H9 (cell line): ENCODE measurements at regions not wholly inside any gene's neighbourhood (a gene's known extent, or its start where the extent isn't known, plus 50 kb on each side); places are given as distances from the start of the nearest gene placed in this dataset.

Experiments used
- DNase-seq: peaks from one replicate; pipeline ENCODE4 v3.0.0-alpha.2; 2017
- H2AFZ ChIP-seq: one replicate; pipeline ENCODE4 v1.6.1; 2013; ENCODE audit warnings: mild to moderate bottlenecking, low read length, control low read depth, moderate library complexity
- H2AK5ac ChIP-seq: 2 replicates; pipeline ENCODE4 v1.6.1; 2013; ENCODE audit warnings: low read length, control low read depth, mixed read lengths; ENCODE audit not compliant: insufficient read length
- H2BK120ac ChIP-seq: one replicate; pipeline ENCODE4 v1.6.1; 2013; ENCODE audit warnings: low read depth, mild to moderate bottlenecking, low read length, control low read depth, inconsistent platforms; ENCODE audit not compliant: poor library complexity, severe bottlenecking
- H2BK12ac ChIP-seq: 2 replicates; pipeline ENCODE4 v1.6.1; 2013; ENCODE audit warnings: low read length, control low read depth, mixed read lengths, low read depth; ENCODE audit not compliant: insufficient read length
- H2BK15ac ChIP-seq: 2 replicates; pipeline ENCODE4 v1.6.1; 2013; ENCODE audit warnings: low read depth, low read length, control low read depth
- H2BK20ac ChIP-seq: one replicate; pipeline ENCODE4 v1.6.1; 2013; ENCODE audit warnings: low read depth, mild to moderate bottlenecking, low read length, control low read depth, inconsistent platforms; ENCODE audit not compliant: poor library complexity, severe bottlenecking
- H2BK5ac ChIP-seq: 2 replicates; pipeline ENCODE4 v1.6.1; 2013; ENCODE audit warnings: low read length, control low read depth, mixed read lengths; ENCODE audit not compliant: insufficient read length
- H3K14ac ChIP-seq: 2 replicates; pipeline ENCODE4 v1.6.1; 2013; ENCODE audit warnings: low read length, control low read depth; ENCODE audit not compliant: insufficient read depth
- H3K18ac ChIP-seq: 2 replicates; pipeline ENCODE4 v1.6.1; 2013; ENCODE audit warnings: low read depth, mild to moderate bottlenecking, mixed read lengths, low read length, control low read depth; ENCODE audit not compliant: insufficient read length
- H3K23ac ChIP-seq: 2 replicates; pipeline ENCODE4 v1.6.1; 2013; ENCODE audit warnings: low read length, control low read depth, mixed read lengths, low read depth; ENCODE audit not compliant: insufficient read length
- H3K23me2 ChIP-seq: 2 replicates; pipeline ENCODE4 v1.6.1; 2013; ENCODE audit warnings: low read depth, mild to moderate bottlenecking, mixed read lengths, low read length, control low read depth; ENCODE audit not compliant: insufficient read length, poor library complexity, severe bottlenecking
- H3K27ac ChIP-seq: 2 replicates; pipeline ENCODE4 v1.5.1; 2013; ENCODE audit warnings: low read length, control low read depth, mixed read lengths, low read depth; ENCODE audit not compliant: insufficient read length
- H3K27me3 ChIP-seq: 2 replicates; pipeline ENCODE4 v1.6.1; 2013; ENCODE audit warnings: low read length, control low read depth, inconsistent platforms; ENCODE audit not compliant: insufficient read depth
- H3K4ac ChIP-seq: 2 replicates; pipeline ENCODE4 v1.6.1; 2013; ENCODE audit warnings: low read depth, mild to moderate bottlenecking, control low read depth, inconsistent platforms, low read length, moderate library complexity
- H3K4me1 ChIP-seq: 2 replicates; pipeline ENCODE4 v1.6.1; 2013; ENCODE audit warnings: low read length, control low read depth, inconsistent platforms; ENCODE audit not compliant: insufficient read depth
- H3K4me2 ChIP-seq: 2 replicates; pipeline ENCODE4 v1.6.1; 2013; ENCODE audit warnings: low read length, control low read depth, mixed read lengths; ENCODE audit not compliant: insufficient read length, insufficient read depth
- H3K56ac ChIP-seq: 2 replicates; pipeline ENCODE4 v1.6.1; 2013; ENCODE audit warnings: low read depth, mild to moderate bottlenecking, mixed read lengths, low read length, control low read depth; ENCODE audit not compliant: insufficient read length
- H3K79me1 ChIP-seq: 2 replicates; pipeline ENCODE4 v1.6.1; 2013; ENCODE audit warnings: low read depth, mild to moderate bottlenecking, moderate library complexity, low read length, control low read depth, inconsistent platforms; ENCODE audit not compliant: insufficient read depth, poor library complexity, severe bottlenecking
- H3K79me2 ChIP-seq: 2 replicates; pipeline ENCODE4 v1.6.1; 2013; ENCODE audit warnings: low read length, control low read depth, inconsistent platforms; ENCODE audit not compliant: insufficient read depth
- H3K9ac ChIP-seq: 2 replicates; pipeline ENCODE4 v1.6.1; 2013; ENCODE audit warnings: low read length, control low read depth, mixed read lengths; ENCODE audit not compliant: insufficient read length; ENCODE audit errors: extremely low read depth
- H3K9me3 ChIP-seq: one replicate; pipeline ENCODE4 v1.6.1; 2013; ENCODE audit warnings: low read depth, low read length, inconsistent platforms; ENCODE audit not compliant: control insufficient read depth
- H3T11ph ChIP-seq: one replicate; pipeline ENCODE4 v1.6.1; 2013; ENCODE audit warnings: mild to moderate bottlenecking, low read length, control low read depth, inconsistent platforms
- H4K20me1 ChIP-seq: one replicate; pipeline ENCODE4 v1.6.1; 2013; ENCODE audit not compliant: control insufficient read depth, insufficient read length, insufficient read depth
- H4K5ac ChIP-seq: 2 replicates; pipeline ENCODE4 v1.6.1; 2013; ENCODE audit warnings: low read depth, mild to moderate bottlenecking, mixed read lengths, low read length, control low read depth; ENCODE audit not compliant: insufficient read length
- H4K8ac ChIP-seq: replicated peaks from 2 replicates; pipeline ENCODE4 v1.6.1; 2013; ENCODE audit warnings: low read length, control low read depth, mixed read lengths, low read depth; ENCODE audit not compliant: insufficient read length
- H4K91ac ChIP-seq: 2 replicates; pipeline ENCODE4 v1.6.1; 2013; ENCODE audit warnings: low read depth, mild to moderate bottlenecking, moderate library complexity, mixed read lengths, low read length, control low read depth; ENCODE audit not compliant: insufficient read length
- H3K27ac Mint-ChIP-seq, 3 experiments: 2 replicates in 2 of 3; 3 replicates in 1 of 3; pipeline ENCODE4 v1.8.0; 2020 to 2021; ENCODE audit warnings: mixed read lengths in 3 of 3, mild to moderate bottlenecking in 1 of 3, moderate library complexity in 1 of 3
- H3K27me3 Mint-ChIP-seq: 2 replicates; pipeline ENCODE4 v1.8.0; 2021; ENCODE audit warnings: low read depth, mild to moderate bottlenecking, moderate library complexity, mixed read lengths
- H3K36me3 Mint-ChIP-seq, 3 experiments: 2 replicates in 2 of 3; 3 replicates in 1 of 3; pipeline ENCODE4 v1.8.0; 2020 to 2021; ENCODE audit warnings: low read depth in 3 of 3, mixed read lengths in 3 of 3; ENCODE audit not compliant: insufficient read depth in 1 of 3
- H3K4me1 Mint-ChIP-seq, 2 experiments: 2 replicates each; pipeline ENCODE4 v1.8.0; 2020; ENCODE audit warnings: mixed read lengths in 2 of 2
- H3K4me3 Mint-ChIP-seq, 2 experiments: 2 replicates in 1 of 2; 3 replicates in 1 of 2; pipeline ENCODE4 v1.8.0; 2020 to 2021; ENCODE audit warnings: mild to moderate bottlenecking in 2 of 2, mixed read lengths in 2 of 2, moderate library complexity in 1 of 2
- H3K9me3 Mint-ChIP-seq, 2 experiments: 2 replicates in 1 of 2; 3 replicates in 1 of 2; pipeline ENCODE4 v1.8.0; 2020; ENCODE audit warnings: mild to moderate bottlenecking in 2 of 2, mixed read lengths in 2 of 2, moderate library complexity in 1 of 2
- WGBS: extraction: QIAGEN DNeasy Blood & Tissue Kit; methylation state at CpG from one replicate; pipeline ENCODE4 v1.1.7; 2013; ENCODE audit warnings: missing lambda C conversion rate, low lambda C conversion rate, mixed read lengths; ENCODE audit not compliant: insufficient read length; ENCODE audit errors: extremely low coverage; 5-methylcytosine and 5-hydroxymethylcytosine counted together
- TF ChIP-seq, protein P1 (sequence below): fragments of 200-600 bp; sonication (generic); conservative IDR thresholded peaks from 3 replicates; pipeline ENCODE4 v1.8.0; 2021; ENCODE audit warnings: antibody characterized with exemption, mild to moderate bottlenecking

DNA sequence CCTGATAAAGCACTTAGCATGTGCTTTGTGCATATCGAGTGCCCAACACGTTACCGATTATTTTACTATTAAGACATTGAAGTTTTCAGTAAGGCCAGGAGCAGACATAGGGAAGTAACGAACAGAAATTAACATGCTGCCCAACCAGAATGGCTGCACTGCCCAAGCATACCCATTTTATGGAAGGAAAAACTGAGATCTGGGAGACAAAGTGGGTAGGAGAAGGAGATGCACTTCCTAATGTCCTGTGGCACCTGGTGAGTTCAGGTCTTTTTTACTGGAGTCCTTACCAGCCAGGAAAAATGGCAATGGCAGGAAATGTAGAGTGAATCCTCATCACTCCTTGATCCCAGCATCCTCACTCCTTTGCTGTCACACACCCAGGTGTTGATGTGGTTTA, 768.5 kb downstream of the MED13L start:
- no peak overlapping the region for H4K91ac ChIP-seq
- no peaks in the 10 kb centered on the region for H3K23me2 ChIP-seq
- H3K4me1 ChIP-seq: peaks cover 3% of the 10 kb centered on the region; the same call in 1 of the 2 replicates
- H3K23ac ChIP-seq: no peak overlapping the region
- no peak overlapping the region for H3K56ac ChIP-seq
- no peaks in the 10 kb centered on the region for H3K79me1 ChIP-seq
- H2BK20ac ChIP-seq: no peak overlapping the region
- no peak overlapping the region for H2AK5ac ChIP-seq
- no peaks in the 10 kb centered on the region for H3K79me2 ChIP-seq
- H3K27ac Mint-ChIP-seq: no peak overlapping the region
- H2BK120ac ChIP-seq: no peak overlapping the region
- no peak overlapping the region for H3K4me2 ChIP-seq
- WGBS: no CpG with 5 or more reads among the region's 4 CpGs
- TF ChIP-seq, protein P1, sequence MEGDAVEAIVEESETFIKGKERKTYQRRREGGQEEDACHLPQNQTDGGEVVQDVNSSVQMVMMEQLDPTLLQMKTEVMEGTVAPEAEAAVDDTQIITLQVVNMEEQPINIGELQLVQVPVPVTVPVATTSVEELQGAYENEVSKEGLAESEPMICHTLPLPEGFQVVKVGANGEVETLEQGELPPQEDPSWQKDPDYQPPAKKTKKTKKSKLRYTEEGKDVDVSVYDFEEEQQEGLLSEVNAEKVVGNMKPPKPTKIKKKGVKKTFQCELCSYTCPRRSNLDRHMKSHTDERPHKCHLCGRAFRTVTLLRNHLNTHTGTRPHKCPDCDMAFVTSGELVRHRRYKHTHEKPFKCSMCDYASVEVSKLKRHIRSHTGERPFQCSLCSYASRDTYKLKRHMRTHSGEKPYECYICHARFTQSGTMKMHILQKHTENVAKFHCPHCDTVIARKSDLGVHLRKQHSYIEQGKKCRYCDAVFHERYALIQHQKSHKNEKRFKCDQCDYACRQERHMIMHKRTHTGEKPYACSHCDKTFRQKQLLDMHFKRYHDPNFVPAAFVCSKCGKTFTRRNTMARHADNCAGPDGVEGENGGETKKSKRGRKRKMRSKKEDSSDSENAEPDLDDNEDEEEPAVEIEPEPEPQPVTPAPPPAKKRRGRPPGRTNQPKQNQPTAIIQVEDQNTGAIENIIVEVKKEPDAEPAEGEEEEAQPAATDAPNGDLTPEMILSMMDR: no peak
- H3K27me3 ChIP-seq: peaks cover 4% of the 10 kb centered on the region; the same call in 1 of the 2 replicates
- H3K9me3 ChIP-seq: peaks cover 10% of the 10 kb centered on the region
- peaks cover 81% of the 10 kb centered on the region for H3K27me3 Mint-ChIP-seq
- H2AFZ ChIP-seq: no peak overlapping the region
- H3K4me3 Mint-ChIP-seq: no peak overlapping the region
- H4K8ac ChIP-seq: no peak overlapping the region
- H2BK12ac ChIP-seq: no peak overlapping the region
- peaks cover 0 to 14% (median 12%) of the 10 kb centered on the region in 3 experiments; a peak in 5 of 7 replicates for H3K36me3 Mint-ChIP-seq
- H3K9me3 Mint-ChIP-seq: peaks cover 12% of the 10 kb centered on the region in 2 experiments
- H3K4me1 Mint-ChIP-seq: peaks cover 69 to 85% of the 10 kb centered on the region in 2 experiments
- no peaks in the 10 kb centered on the region for H4K20me1 ChIP-seq
- no peak overlapping the region for H3K14ac ChIP-seq
- no peak overlapping the region for H3K9ac ChIP-seq
- no peak overlapping the region for H3K4ac ChIP-seq
- no peak overlapping the region for H3K18ac ChIP-seq
- no peak overlapping the region for H2BK15ac ChIP-seq
- no peak overlapping the region for H3T11ph ChIP-seq
- H2BK5ac ChIP-seq: no peak overlapping the region
- no peak for DNase-seq
- no peak overlapping the region for H3K27ac ChIP-seq
- no peak overlapping the region for H4K5ac ChIP-seq
